Amniotic epithelial cell (primary cell): ENCODE measurements at regions not wholly inside any gene's neighbourhood (a gene's known extent, or its start where the extent isn't known, plus 50 kb on each side); places are given as distances from the start of the nearest gene placed in this dataset.
"Not testable (repeated sequence)": the region's sequence is repeated elsewhere in the genome, so short reads cannot be mapped to it uniquely, and the experiment has no call there.

Source experiments
- DNase-seq: peaks from one replicate; pipeline ENCODE4 v3.0.0-alpha.2; 2010; ENCODE audit warnings: low read depth

DNA sequence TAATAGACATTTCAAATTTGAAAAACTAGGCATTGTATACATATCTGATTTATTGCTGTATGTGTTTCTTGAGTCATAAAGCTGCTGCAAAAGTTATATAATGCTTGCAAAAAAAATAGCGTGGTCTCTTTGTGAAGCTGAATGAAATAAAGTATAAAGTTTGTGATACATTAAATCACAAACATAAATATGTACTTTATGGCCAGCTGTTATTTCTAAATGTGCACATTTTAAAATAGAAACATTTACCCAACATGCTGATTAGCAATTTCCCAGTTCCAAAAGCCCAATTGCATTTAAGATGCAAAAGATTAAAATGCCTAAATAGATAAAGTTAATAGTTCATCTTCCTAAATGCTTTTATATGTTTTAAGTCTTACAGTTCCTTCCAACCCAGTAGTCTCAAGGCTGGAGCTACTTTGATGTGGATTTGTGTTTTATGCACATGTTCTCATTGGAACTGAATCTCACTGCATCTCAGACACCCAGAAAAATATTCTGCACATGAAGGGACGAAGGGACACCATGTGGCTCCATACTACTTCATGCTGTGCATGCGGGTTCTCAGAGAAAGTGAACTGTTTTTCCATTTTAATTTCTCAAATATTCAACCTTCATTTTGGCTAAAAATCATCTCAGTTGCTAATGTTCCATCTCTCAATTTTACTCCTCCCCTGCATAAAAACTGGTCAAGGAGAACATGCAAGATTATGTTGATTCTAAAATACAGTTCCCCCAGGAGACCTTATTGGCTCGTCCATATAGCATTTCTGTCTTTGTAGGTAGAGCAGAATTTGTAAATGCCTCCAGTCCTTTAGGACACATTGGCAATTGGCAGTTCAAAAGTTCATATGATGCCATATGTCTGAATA is 304.6 kb downstream of the MTX2 start:
- DNase-seq, result no peak

DNA sequence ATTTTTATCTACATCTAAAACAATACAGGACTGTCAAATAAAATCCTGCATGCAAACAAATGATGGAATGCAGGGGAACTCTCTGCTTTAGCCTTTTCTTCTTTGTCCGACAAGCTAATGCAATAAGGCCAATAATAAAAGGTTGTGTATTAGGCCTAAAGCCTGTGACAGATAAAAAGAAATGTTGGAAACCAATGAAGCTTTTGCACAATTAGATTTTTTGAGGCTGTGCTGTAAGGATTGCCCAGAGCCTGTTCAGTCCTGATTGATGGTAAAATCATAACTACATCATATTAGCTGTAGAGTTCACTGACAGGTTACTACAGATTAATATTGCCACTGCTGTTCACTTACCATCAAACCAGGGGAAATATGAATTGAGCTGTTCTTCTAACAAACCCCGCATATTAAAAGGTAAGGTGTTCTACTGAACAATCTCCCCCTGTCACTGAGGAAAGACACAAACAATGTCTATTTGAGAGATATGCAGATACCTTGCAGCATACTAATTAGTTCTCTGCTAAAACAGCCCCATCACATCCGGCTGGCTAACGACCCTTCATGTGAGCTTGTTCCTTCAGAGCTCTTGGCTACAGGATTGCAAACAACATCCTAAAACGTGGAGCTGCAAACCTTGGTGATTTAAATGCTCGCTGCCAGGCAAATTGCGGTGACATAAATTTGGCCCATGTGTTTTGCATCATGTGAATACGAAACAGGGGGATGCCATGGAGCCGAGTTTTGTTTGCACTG is 305.4 kb downstream of the MTX2 start:
- no peak for DNase-seq

DNA sequence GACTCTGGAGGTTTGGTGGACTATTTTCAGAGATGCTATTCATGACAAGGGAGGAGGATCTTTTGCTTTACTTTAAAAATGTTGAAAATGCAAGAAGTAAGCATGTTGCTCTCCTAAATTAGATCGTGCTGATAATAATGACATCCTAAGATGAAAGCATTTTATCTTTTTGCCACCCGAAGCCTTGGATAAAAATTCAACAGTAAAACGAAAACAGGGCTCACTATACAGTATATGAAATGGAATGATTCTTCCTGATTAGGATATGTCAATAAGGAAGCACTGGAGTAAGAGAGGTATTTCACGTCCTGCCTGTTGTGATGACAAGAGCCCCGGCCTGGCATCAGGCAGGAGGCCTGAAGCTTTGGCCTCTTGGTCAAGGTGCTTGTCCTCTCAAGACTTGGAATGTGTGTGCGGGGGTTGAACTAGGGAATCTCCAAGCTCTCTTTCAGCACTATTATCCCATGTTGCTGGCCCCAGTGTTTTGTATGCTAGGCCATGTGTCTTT is 306.0 kb downstream of the MTX2 start:
- DNase-seq, result no peak

- DNase-seq, result no peak
Measured at GRCh38 chr2:176577054-176577453, 307.8 kb downstream of the MTX2 start.

- DNase-seq, result not testable (repeated sequence)
Measured at GRCh38 chr2:176578292-176578691, 309.1 kb downstream of the MTX2 start.

- no peak for DNase-seq
Measured at GRCh38 chr2:176579608-176580007, 310.4 kb downstream of the MTX2 start.

GRCh38 chr2:176581557-176582165 is 312.4 kb downstream of the MTX2 start:
- peak; percentile 29 for DNase-seq

- no peak for DNase-seq
Measured at GRCh38 chr2:176582176-176582575, 312.9 kb downstream of the MTX2 start.

DNA sequence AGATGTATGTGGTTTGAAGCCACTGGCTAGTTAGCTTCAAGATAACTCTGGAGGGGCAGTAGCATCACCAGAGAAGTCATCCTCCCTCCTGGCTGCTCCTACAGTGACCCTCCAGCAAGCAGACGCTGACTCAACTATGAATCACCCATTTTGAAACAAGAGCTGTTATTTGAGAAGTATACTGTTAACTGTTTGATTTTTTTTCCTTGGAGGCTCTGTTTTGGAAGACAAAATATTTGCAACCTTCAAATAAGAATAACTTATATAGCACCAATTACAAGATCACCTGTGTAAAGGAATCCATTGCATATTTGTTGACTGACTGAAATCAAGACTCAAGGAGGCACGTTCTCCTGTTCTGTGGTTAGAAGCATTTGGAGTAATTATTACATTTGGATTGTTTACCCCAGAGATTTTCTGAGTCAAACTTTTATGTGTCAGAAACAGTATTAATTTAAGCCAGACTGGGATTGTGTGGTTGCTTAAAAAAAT is 313.8 kb downstream of the MTX2 start:
- DNase-seq, result peak; percentile 88

GRCh38 chr2:176583607-176584006 is 314.4 kb downstream of the MTX2 start:
- DNase-seq, result peak; percentile 32

DNA sequence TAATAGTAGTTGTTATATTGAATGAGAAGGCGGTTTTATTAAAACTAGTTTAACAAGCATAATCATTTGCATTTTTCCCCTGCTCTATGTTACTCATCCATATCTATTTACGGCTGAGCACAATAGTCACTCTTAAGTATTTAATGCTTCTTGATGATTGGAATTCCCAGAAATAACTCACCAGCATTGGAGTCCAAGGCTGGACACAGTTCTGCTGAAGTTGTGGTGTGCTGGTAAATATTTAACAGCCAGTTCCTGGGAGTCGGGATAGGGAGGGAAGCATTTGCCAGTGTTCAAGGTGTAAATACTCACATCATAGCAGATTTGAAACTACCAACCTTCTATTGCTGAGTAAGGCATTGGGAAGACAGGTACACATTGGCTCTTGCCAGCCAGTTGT is 315.1 kb downstream of the MTX2 start:
- peak; percentile 34 for DNase-seq

- DNase-seq, result no peak
Measured at GRCh38 chr2:176585291-176585690, 316.0 kb downstream of the MTX2 start.

DNA sequence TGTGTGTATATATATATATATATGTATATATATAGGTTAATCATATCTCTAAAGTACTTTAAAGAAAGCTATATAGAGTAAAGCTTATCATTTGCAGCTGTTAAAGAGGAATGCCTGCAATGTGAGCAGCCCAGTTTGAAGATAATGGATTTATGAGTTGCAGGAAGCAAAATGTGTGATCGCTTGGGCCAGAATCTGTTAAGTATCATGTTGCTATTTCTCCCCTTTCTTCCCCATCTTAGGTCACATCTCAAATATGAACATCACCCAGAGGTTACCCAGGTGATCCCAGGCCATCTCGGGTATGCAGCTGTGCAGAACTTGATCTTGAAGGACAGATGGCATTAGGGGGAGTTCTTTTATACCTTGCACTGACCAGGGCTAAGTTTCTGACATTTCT is 316.5 kb downstream of the MTX2 start:
- no peak for DNase-seq

DNA sequence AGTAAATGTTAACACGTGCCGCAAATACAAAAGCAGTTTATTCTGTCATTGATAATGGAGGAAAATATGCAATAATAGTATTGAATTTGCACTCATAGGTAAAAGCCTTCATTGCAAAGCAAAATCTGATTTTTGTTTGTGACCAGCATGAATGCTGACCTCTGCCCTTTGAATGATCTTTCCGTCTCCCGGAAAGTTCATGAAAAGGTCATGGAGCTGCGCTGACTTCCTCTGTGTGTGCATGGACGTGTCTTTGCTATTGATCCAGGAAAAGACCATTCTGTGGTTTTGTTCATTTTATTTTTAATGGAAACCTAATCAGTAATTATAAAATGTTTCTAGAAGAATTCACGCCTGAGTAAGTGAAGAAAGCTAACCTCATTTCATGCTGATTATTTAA is 320.0 kb downstream of the MTX2 start:
- DNase-seq, result no peak

DNA sequence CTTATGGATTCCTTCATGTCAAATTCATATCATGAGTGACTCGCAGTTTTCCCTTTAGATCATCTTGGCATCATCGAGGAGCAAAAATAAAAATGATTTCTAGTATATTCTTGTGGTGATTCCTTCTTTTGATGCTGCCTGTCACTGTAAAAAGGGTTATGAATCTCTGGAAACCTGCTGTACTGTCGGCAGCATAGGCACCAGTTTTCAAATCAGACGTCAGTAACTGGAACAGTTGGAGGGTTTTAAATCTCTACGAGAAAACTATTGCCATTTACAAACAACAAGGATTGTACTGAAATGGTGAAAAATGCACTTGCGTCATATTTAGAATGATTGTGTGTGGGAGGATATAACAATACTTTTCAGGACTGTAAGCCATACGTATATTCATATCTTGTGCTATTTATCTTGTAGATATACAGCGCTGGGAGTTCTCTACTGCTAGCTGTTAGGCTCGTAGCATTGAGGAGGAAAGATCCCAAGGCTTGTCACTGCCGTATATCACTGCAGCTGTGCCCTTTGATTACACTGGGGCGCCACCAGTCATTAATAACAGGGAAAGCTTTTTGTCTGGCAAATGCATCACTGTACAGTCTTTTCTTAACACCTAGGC is 320.7 kb downstream of the MTX2 start:
- peak; percentile 86 for DNase-seq

- DNase-seq, result peak; percentile 57
Measured at GRCh38 chr2:176592216-176592615, 323.0 kb downstream of the MTX2 start.

DNA sequence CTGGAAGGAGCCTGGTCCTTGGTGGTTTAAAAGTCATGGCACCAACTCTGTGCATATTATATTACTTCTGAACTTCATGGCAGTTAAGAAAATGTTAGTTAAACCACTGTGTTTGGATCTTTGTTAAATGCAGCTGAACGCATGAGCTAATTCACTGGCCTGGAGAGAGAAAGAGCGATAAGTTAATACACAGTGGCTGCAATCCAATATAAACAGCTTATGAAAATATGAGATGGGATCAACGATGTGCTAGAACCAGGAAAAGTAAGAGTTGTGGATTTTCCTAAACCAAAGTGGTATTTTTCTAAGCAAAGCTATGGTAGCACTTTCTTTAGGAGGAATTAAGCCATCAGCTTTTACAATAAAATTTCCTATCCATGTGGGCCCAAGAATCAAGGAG is 326.7 kb downstream of the MTX2 start:
- DNase-seq, result no peak

DNA sequence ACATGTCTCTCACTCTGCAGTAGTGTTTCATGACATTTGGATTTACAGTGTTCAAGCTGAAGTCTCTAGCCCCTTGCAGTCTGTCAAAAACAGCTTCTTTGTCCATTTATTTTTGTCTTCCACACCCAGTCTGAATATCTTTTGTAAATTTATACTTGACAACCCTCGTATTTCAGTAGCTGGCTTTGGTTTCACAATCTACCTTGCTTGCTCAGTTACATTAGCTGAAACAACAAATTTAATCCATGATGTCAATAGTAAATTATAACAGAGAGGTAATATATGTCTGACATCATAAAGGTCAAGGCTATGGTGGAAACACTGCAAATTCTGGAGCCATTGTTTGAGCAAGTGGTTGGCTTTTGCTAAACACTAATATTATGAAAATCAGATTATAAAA is 328.7 kb downstream of the MTX2 start:
- DNase-seq, result no peak

- no peak for DNase-seq
Measured at GRCh38 chr2:176598351-176598750, 329.1 kb downstream of the MTX2 start.

GRCh38 chr2:176599796-176600485 is 330.7 kb downstream of the MTX2 start:
- no peak for DNase-seq

- DNase-seq, result no peak
Measured at GRCh38 chr2:176601066-176601465, 331.8 kb downstream of the MTX2 start.
